Nephron progenitor cell (in vitro differentiated cells): ENCODE measurements at regions not wholly inside any gene's neighbourhood (a gene's known extent, or its start where the extent isn't known, plus 50 kb on each side); places are given as distances from the start of the nearest gene placed in this dataset.

Experiments used
- DNase-seq: peaks from one replicate; pipeline ENCODE4 v3.0.0; 2021
- H3K27ac Mint-ChIP-seq: 2 replicates; pipeline ENCODE4 v1.8.0; 2021; ENCODE audit warnings: mild to moderate bottlenecking, moderate library complexity, mixed read lengths
- H3K27me3 Mint-ChIP-seq: 2 replicates; pipeline ENCODE4 v1.8.0; 2021; ENCODE audit warnings: mild to moderate bottlenecking, low read depth, mixed read lengths; ENCODE audit not compliant: poor library complexity
- H3K36me3 Mint-ChIP-seq: 2 replicates; pipeline ENCODE4 v1.8.0; 2021; ENCODE audit warnings: low read depth, mixed read lengths
- H3K4me1 Mint-ChIP-seq: 2 replicates; pipeline ENCODE4 v1.8.0; 2021; ENCODE audit warnings: mixed read lengths
- H3K4me3 Mint-ChIP-seq: 2 replicates; pipeline ENCODE4 v1.8.0; 2021; ENCODE audit warnings: mild to moderate bottlenecking, moderate library complexity, mixed read lengths
- H3K9me3 Mint-ChIP-seq: 2 replicates; pipeline ENCODE4 v1.8.0; 2021; ENCODE audit warnings: mild to moderate bottlenecking, moderate library complexity, mixed read lengths
- TF ChIP-seq, protein P1 (sequence below): fragments of 200-600 bp; sonication (generic); IDR thresholded peaks from 2 replicates; pipeline ENCODE4 v1.5.0; 2021; ENCODE audit warnings: antibody characterized with exemption

DNA sequence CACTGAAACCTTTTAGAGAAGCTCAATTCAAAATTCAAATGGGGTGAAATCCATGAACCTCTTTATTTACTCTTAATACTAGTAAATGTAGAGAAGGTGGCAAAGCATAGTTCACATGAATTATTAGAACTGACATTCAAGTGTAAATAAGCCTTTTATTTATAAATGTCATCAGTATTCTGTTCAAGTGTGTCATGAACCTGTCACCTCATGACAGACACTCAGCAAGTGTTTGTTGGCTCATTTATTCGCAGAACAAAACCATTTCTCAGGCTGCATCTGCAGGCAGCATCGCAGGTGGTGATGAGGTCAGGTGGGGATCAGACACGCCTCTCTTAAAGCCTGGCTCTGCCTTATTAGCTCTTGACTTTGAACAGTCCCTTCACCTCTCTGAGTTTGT, 116.6 kb downstream of the SETD4 start:
- TF ChIP-seq, protein P1, sequence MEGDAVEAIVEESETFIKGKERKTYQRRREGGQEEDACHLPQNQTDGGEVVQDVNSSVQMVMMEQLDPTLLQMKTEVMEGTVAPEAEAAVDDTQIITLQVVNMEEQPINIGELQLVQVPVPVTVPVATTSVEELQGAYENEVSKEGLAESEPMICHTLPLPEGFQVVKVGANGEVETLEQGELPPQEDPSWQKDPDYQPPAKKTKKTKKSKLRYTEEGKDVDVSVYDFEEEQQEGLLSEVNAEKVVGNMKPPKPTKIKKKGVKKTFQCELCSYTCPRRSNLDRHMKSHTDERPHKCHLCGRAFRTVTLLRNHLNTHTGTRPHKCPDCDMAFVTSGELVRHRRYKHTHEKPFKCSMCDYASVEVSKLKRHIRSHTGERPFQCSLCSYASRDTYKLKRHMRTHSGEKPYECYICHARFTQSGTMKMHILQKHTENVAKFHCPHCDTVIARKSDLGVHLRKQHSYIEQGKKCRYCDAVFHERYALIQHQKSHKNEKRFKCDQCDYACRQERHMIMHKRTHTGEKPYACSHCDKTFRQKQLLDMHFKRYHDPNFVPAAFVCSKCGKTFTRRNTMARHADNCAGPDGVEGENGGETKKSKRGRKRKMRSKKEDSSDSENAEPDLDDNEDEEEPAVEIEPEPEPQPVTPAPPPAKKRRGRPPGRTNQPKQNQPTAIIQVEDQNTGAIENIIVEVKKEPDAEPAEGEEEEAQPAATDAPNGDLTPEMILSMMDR, result no peak
- Mint-ChIP-seq H3K4me3 (no peak overlapping the region), H3K27ac (no peak overlapping the region), H3K9me3 (no peaks in the 10 kb centered on the region), H3K36me3 (no peaks in the 10 kb centered on the region), H3K4me1 (peaks cover 5% of the 10 kb centered on the region), H3K27me3 (peaks cover 3% of the 10 kb centered on the region)
- no peak for DNase-seq

DNA sequence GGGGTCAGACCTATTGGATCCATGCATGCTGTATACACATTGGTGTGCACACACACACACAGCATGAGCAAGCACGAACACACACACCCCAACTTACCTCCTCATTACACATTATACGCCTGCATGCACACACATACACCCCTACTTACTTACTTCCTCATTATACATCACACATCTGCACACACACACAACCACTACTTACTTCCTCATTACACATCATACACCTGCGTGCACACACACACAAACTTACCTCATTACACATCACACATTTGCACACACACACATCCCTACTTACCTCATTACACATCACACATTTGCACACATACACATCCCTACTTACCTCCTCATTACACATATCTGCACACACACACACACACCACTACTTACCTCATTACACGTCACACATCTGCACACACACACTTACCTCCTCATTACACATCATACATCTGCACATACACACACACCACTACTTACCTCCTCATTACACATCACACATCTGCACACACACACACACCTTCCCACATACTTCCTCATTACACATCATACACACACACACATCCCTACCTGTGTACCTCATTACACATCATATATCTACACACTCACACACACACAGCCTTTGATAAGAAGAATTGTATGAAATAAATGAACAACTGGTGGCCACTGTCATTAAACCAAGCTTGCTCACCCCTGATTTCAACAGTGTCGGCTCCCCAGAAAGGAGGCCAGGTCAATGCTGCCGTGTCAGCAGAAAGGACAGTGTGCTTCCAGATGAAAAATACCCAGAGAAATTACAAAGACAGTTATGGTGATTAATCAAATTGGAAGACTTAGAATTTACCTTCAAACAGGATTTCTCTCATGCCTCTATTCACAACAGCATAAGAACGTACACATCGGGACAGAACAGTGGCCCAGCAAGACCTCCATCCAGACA, 117.8 kb downstream of the SETD4 start:
- H3K27me3 Mint-ChIP-seq, result peaks cover 3% of the 10 kb centered on the region
- TF ChIP-seq, protein P1, result no peak
- H3K9me3 Mint-ChIP-seq, result no peaks in the 10 kb centered on the region
- no peak overlapping the region for H3K27ac Mint-ChIP-seq
- H3K4me3 Mint-ChIP-seq, result no peak overlapping the region
- no peaks in the 10 kb centered on the region for H3K36me3 Mint-ChIP-seq
- DNase-seq, result no peak
- H3K4me1 Mint-ChIP-seq, result peaks cover 5% of the 10 kb centered on the region

GRCh38 chr21:35940074-35940927, 120.0 kb downstream of the SETD4 start:
- peaks cover 3% of the 10 kb centered on the region for H3K27me3 Mint-ChIP-seq
- H3K4me1 Mint-ChIP-seq, result peaks cover 5% of the 10 kb centered on the region
- H3K36me3 Mint-ChIP-seq, result no peaks in the 10 kb centered on the region
- H3K9me3 Mint-ChIP-seq, result no peaks in the 10 kb centered on the region
- no peak overlapping the region for H3K27ac Mint-ChIP-seq
- DNase-seq, result peak; percentile 35
- H3K4me3 Mint-ChIP-seq, result no peak overlapping the region
- TF ChIP-seq, protein P1, result peak; percentile 62

DNA sequence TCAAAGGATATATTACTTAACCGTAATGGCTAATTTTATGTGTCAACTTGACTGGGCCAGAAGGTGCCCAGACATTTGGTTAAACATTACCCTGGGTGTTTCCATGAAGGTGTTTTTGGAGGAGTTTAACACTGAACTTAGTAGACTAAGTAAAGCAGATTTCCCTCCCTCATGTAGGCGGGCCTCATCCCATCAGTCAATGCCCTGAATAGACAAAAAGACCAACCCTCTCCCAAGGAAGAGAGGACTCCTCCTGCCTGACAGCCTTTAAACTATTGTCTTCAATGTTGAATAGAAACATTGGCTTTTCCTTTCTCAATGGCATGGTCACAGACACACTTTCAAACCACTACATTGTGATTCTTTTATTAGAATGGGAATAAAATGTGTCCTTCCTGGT, 121.9 kb downstream of the SETD4 start:
- H3K36me3 Mint-ChIP-seq, result no peaks in the 10 kb centered on the region
- no peak overlapping the region for H3K4me3 Mint-ChIP-seq
- peaks cover 5% of the 10 kb centered on the region for H3K4me1 Mint-ChIP-seq
- peaks cover 3% of the 10 kb centered on the region for H3K27me3 Mint-ChIP-seq
- TF ChIP-seq, protein P1, result no peak
- DNase-seq, result no peak
- no peaks in the 10 kb centered on the region for H3K9me3 Mint-ChIP-seq
- no peak overlapping the region for H3K27ac Mint-ChIP-seq

- Mint-ChIP-seq H3K4me1 (no peaks in the 10 kb centered on the region), H3K9me3 (no peaks in the 10 kb centered on the region), H3K27me3 (no peaks in the 10 kb centered on the region), H3K4me3 (no peak overlapping the region), H3K27ac (no peak overlapping the region), H3K36me3 (no peaks in the 10 kb centered on the region)
- no peak for DNase-seq
- TF ChIP-seq, protein P1, result no peak
These were observed 126.9 kb downstream of the SETD4 start for GRCh38 chr21:35933466-35933865.
